ENCODE measurements at regions not wholly inside any gene's neighbourhood (a gene's known extent, or its start where the extent isn't known, plus 50 kb on each side); places are given as distances from the start of the nearest gene placed in this dataset.

DNA sequence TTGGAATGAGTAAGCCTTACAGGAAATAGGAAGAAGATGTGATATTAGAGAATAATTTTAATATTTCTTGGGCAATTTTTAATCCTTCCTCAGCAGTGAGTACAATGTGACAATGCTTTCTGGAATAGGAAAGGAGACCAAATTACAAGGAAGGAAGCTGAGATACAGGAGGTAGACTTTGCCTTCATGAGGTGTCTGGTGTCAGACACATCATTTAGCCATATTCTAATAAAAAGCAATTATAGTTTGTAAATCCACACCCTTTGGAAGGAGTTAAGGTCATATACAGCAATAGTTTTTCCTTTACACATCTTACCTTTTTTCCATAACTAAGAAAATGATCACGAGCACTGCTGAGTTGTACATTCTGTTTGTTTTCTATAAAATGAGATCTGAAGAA is 390.4 kb downstream of the SH3GL2 start:
- Histone ChIP-seq H3K4me2 (ENCODE audit: extremely low read depth, insufficient read depth, low read length) (no peak overlapping the region), H3K9me3 (ENCODE audit: control insufficient read depth, insufficient read depth, low read depth, low read length) (no peaks in the 10 kb centered on the region), H3K27me3 (ENCODE audit: control insufficient read depth, insufficient read depth, low read length) (no peaks in the 10 kb centered on the region), H3K27ac (ENCODE audit: insufficient read depth, low read length) (no peak overlapping the region), H3K9ac (ENCODE audit: insufficient read depth, low read length) (no peak overlapping the region), H3K79me2 (ENCODE audit: control insufficient read depth, insufficient read depth, low read length) (no peaks in the 10 kb centered on the region), H2AFZ (ENCODE audit: low read length) (no peak overlapping the region), H3K4me3 (replicated peaks in 1 of 4; ENCODE audit: control extremely low read depth in 1 of 4, insufficient read depth in 1 of 4, low read depth in 3 of 4, low read length in 4 of 4) (no peak overlapping the region), H3K36me3 (ENCODE audit: control insufficient read depth, insufficient read depth, low read length) (no peaks in the 10 kb centered on the region), H4K20me1 (ENCODE audit: control insufficient read depth, extremely low read depth, insufficient read depth, low read length) (no peaks in the 10 kb centered on the region), H3K4me1 (ENCODE audit: control insufficient read depth, extremely low read depth, insufficient read depth, low read length) (no peaks in the 10 kb centered on the region)
- TF ChIP-seq EZH2 (IDR thresholded peaks at IDR 0.05; ENCODE audit: low read length, missing control alignments), result no peak
- TF ChIP-seq, protein P1, sequence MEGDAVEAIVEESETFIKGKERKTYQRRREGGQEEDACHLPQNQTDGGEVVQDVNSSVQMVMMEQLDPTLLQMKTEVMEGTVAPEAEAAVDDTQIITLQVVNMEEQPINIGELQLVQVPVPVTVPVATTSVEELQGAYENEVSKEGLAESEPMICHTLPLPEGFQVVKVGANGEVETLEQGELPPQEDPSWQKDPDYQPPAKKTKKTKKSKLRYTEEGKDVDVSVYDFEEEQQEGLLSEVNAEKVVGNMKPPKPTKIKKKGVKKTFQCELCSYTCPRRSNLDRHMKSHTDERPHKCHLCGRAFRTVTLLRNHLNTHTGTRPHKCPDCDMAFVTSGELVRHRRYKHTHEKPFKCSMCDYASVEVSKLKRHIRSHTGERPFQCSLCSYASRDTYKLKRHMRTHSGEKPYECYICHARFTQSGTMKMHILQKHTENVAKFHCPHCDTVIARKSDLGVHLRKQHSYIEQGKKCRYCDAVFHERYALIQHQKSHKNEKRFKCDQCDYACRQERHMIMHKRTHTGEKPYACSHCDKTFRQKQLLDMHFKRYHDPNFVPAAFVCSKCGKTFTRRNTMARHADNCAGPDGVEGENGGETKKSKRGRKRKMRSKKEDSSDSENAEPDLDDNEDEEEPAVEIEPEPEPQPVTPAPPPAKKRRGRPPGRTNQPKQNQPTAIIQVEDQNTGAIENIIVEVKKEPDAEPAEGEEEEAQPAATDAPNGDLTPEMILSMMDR (conservative IDR thresholded peaks at IDR 0.05 in 1 of 2, IDR thresholded peaks at IDR 0.05 in 1 of 2; ENCODE audit: low read depth in 1 of 2, low read length in 2 of 2), result no peak
- DNase-seq (ENCODE audit: low read depth in 2 of 2), result no peak

DNA sequence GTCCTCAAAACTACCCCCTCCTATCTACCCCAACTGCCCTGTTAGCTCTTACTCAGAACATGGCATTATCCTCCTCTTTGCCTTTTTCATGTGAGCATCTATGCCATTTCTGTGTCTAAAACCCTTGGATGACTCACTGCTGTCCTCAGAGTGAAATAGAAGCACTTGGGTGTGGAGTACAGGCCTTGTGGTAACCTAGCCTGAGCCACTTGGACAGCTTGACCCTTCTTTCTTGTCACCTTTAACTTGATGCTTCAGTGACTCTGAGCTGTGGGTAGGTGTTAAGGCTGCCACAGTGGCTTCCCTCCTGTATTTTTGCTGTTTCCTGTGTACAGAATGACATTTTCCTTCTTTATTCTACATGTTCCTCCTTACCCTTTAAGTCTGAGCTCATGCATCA is 391.4 kb downstream of the SH3GL2 start:
- Histone ChIP-seq H3K4me3 (replicated peaks in 1 of 4; ENCODE audit: control extremely low read depth in 1 of 4, insufficient read depth in 1 of 4, low read depth in 3 of 4, low read length in 4 of 4) (no peak overlapping the region), H3K79me2 (ENCODE audit: control insufficient read depth, insufficient read depth, low read length) (no peaks in the 10 kb centered on the region), H3K36me3 (ENCODE audit: control insufficient read depth, insufficient read depth, low read length) (no peaks in the 10 kb centered on the region), H4K20me1 (ENCODE audit: control insufficient read depth, extremely low read depth, insufficient read depth, low read length) (no peaks in the 10 kb centered on the region), H3K4me2 (ENCODE audit: extremely low read depth, insufficient read depth, low read length) (no peak overlapping the region), H3K27ac (ENCODE audit: insufficient read depth, low read length) (no peak overlapping the region), H3K9me3 (ENCODE audit: control insufficient read depth, insufficient read depth, low read depth, low read length) (no peaks in the 10 kb centered on the region), H3K4me1 (ENCODE audit: control insufficient read depth, extremely low read depth, insufficient read depth, low read length) (no peaks in the 10 kb centered on the region), H3K9ac (ENCODE audit: insufficient read depth, low read length) (no peak overlapping the region), H3K27me3 (ENCODE audit: control insufficient read depth, insufficient read depth, low read length) (no peaks in the 10 kb centered on the region), H2AFZ (ENCODE audit: low read length) (no peak overlapping the region)
- DNase-seq (ENCODE audit: low read depth in 2 of 2), result no peak
- TF ChIP-seq EZH2 (IDR thresholded peaks at IDR 0.05; ENCODE audit: low read length, missing control alignments), result no peak
- TF ChIP-seq, protein P1 (conservative IDR thresholded peaks at IDR 0.05 in 1 of 2, IDR thresholded peaks at IDR 0.05 in 1 of 2; ENCODE audit: low read depth in 1 of 2, low read length in 2 of 2), result no peak

DNA sequence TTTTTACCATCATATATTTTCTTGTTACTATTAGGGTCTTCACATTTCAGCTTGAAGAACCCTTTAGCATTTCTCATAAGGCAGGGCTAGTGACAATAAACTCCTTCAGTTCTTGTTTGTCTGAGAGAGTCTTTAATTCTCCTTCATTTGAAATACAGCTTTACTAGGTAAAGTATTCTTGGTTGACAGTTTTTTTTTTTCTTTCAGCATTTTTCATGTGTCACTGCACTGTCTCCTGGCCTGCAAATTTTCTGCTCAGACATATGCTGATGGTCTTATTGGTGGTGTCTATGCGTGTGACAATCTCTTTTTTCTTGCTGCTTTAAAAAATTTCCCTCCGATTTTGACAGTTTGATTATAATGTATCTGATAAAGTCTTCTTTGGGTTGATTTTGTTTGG is 399.9 kb downstream of the SH3GL2 start:
- H3K27me3 ChIP-seq (ENCODE audit: control insufficient read depth, insufficient read depth, low read length), result no peaks in the 10 kb centered on the region
- TF ChIP-seq, protein P1 (conservative IDR thresholded peaks at IDR 0.05 in 1 of 2, IDR thresholded peaks at IDR 0.05 in 1 of 2; ENCODE audit: low read depth in 1 of 2, low read length in 2 of 2), result no peak
- TF ChIP-seq EZH2 (IDR thresholded peaks at IDR 0.05; ENCODE audit: low read length, missing control alignments), result no peak
- H3K9me3 ChIP-seq (ENCODE audit: control insufficient read depth, insufficient read depth, low read depth, low read length), result no peaks in the 10 kb centered on the region
- no peaks in the 10 kb centered on the region for H3K36me3 ChIP-seq (ENCODE audit: control insufficient read depth, insufficient read depth, low read length)
- H3K4me2 ChIP-seq (ENCODE audit: extremely low read depth, insufficient read depth, low read length), result no peak overlapping the region
- H3K79me2 ChIP-seq (ENCODE audit: control insufficient read depth, insufficient read depth, low read length), result no peaks in the 10 kb centered on the region
- no peak overlapping the region for H3K4me3 ChIP-seq (replicated peaks in 1 of 4; ENCODE audit: control extremely low read depth in 1 of 4, insufficient read depth in 1 of 4, low read depth in 3 of 4, low read length in 4 of 4)
- no peaks in the 10 kb centered on the region for H3K4me1 ChIP-seq (ENCODE audit: control insufficient read depth, extremely low read depth, insufficient read depth, low read length)
- H3K27ac ChIP-seq (ENCODE audit: insufficient read depth, low read length), result no peak overlapping the region
- no peaks in the 10 kb centered on the region for H4K20me1 ChIP-seq (ENCODE audit: control insufficient read depth, extremely low read depth, insufficient read depth, low read length)
- no peak for DNase-seq (ENCODE audit: low read depth in 2 of 2)
- no peak overlapping the region for H3K9ac ChIP-seq (ENCODE audit: insufficient read depth, low read length)
- no peak overlapping the region for H2AFZ ChIP-seq (ENCODE audit: low read length)
